ENCODE measurements at regions not wholly inside any gene's neighbourhood (a gene's known extent, or its start where the extent isn't known, plus 50 kb on each side); places are given as distances from the start of the nearest gene placed in this dataset.
"Not testable (repeated sequence)": the region's sequence is repeated elsewhere in the genome, so short reads cannot be mapped to it uniquely, and the experiment has no call there.

DNA sequence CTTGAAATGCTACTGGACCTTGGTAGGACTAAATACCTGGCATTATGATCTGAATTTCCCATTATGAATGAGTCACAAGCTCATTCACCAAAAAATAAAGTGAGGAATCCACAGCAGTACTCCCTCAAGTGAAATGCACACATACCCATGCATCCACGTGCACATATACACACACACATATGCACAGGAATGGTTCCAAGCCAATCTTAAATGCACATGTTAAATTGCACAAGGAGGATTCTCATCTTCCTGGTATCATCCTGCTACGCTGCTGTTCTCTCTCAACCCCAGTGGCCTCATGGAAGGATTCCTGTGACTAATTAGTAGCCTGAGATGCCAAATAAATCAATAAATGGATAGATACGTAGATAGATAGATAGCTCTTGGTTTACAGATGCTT, 132.1 kb upstream of the KLF12 start:
- no peak for DNase-seq

DNA sequence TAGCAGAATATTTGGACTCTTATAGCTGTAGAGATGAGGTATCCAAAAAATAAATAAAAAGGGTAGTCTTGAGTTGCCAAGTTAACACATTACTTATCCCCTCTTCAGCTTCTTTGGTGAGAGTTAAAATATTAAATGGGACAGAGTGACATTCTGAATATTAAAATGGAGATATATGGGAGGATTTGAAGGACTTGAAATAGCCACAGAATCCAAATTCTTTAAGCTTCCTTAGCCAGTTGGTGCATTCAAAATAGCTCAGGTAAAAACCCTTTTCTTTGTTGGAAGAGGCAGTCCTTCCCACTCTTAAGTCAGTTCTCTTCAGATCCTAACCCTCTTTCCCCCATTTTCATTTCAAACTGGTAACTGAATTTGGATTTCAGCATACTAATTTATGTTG, 130.1 kb upstream of the KLF12 start:
- no peak for DNase-seq

DNA sequence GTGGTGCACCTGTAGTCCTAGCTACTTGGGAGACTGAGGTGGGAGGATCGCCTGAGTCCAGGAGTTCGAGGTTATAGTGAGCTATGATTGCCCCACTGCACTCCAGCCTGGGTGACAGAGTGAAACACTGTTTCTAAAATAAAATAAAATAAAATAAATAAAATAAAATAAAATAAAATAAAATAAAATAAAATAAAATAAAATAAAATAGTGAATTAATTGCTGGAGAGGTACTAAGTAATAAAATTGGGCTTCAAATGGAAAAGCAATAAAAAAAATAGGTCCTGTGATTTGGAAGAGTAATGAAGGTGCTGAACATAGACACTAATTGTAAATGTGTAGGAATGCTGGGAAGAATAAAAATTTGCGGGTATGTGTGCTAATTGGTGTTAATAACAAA, 126.2 kb upstream of the KLF12 start:
- not testable (repeated sequence) for DNase-seq

- no peak for DNase-seq
These were observed 125.4 kb upstream of the KLF12 start for GRCh38 chr13:74259641-74260040.

GRCh38 chr13:74258961-74259360, 124.8 kb upstream of the KLF12 start:
- no peak for DNase-seq

DNA sequence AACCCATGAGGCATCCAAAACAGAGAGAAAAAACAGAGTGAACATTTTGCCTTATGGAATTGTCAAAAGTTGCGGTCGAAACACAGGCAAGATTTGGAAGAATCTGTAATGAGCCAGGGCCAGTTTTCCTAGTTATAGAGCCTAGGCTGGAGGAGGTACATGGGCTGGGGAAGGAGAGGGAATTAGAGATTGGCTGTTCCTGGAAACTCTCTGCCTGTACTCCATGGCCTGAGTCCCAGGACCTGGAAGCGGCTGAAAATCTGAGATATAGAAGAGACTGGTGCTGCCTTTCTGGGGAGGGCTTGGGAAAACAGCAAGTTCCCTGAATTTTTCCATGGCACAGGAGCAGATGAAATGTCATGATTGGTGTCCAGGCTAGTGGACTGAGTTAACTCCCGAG, 122.8 kb upstream of the KLF12 start:
- no peak for DNase-seq

DNA sequence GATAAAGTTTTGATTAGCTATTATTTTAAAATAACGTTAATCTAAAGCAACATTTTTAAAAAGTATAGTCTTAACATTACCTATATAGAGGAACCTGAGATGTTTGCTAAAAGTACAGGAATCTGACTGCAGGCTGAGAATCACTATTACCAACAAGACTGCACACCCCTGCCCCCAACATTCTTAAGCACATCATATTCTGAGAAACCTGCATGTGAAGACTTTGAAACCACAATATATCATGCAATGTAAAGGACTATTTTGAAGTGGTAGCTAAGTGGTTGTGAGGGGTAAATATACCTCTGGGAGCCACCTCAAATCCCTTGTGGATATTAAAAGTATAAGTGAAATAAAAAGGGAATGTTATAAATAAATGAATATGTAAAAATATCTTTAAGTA, 119.0 kb upstream of the KLF12 start:
- no peak for DNase-seq

DNA sequence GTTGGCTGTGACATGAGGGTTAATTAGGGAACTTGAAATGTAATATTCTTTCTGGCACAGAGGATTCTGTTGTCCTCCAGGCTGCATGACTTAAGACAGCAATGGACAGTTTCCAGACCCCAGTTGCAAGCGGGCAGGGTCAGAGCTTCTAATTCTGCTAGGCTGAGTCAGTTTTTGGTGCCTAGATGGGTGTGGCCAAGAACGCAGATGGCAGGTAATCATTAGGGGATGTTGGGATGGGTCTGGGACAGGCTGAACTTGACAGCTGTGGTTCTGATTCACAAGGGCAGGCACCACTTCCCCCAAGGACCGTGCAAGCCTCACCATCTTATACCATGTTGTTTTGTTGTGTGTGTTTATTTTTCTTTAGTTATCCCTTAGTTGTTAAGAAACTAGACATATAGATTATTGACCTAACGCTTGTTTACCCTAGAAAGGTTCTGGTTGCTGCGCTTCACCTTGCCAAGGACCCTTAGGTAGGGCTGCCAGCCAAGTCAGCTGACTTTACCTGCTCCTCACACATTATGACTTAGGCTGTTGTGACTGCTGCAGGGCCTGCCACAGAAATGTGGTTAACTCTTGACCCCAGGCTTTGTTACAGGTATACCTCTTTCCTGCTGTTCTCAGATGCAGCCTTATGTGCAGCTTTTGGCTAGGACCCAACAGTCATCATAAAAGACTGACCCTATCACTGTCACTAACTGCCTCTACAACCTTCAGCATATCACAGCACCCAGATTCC, 117.7 kb upstream of the KLF12 start:
- no peak for DNase-seq

DNA sequence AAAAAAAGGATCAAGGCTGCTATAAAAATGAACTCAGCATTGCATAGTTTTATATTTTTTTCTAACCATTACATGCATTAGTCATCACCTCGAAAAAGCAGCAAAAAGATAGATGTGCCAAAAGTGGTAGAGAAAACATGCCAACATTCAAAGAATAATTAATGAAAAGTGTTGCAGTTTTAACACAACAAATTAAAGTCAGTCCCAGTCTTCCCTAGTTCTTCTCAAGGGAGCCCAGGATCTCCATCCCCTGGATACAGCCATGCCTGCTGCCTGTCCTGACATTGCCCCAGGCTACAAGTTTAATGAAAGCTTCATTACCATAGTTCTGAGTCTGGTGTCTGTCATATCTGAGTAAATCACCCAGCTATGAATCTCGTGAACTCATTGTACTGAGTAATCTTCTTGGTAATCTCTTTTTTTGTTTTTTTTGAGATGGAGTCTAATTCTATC, 116.6 kb upstream of the KLF12 start:
- no peak for DNase-seq

DNA sequence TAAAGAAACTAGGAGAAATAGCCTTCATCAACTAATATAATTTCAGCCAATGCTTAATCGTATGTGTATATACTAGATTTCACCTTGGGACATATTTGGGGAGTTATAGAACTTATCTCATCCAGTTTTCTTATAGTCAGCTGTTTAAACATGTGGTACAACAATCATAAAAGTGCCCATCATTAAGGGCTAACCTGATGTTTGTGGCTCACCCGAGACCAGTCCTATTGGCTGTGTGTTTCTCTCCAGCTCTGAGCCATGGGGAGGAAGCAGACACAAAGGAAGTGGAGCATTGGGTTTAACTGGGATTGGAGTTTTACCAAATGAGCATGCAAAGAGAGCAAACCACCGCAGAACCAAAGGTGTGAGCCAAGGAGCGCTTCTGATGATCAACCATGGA, 114.3 kb upstream of the KLF12 start:
- no peak for DNase-seq

DNA sequence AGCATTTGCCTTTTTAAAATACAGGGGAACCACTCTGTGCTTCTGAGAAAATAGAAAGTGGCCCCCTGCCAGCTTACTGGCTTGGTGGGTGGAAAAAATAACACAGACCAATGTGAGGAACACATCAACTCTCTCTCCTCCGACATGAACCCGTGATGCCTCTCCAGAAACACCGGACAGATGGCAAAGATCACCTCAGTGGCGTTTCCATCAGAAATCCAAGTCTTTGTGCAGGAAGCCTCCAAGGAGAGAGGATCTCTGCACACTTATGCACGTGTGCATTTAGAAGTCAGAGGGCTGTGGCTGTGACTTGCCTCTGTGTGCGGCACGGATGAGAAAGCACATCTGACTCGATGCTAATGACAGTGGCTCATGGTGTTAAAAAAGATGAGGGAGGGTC, 112.3 kb upstream of the KLF12 start:
- DNase-seq = no peak

DNA sequence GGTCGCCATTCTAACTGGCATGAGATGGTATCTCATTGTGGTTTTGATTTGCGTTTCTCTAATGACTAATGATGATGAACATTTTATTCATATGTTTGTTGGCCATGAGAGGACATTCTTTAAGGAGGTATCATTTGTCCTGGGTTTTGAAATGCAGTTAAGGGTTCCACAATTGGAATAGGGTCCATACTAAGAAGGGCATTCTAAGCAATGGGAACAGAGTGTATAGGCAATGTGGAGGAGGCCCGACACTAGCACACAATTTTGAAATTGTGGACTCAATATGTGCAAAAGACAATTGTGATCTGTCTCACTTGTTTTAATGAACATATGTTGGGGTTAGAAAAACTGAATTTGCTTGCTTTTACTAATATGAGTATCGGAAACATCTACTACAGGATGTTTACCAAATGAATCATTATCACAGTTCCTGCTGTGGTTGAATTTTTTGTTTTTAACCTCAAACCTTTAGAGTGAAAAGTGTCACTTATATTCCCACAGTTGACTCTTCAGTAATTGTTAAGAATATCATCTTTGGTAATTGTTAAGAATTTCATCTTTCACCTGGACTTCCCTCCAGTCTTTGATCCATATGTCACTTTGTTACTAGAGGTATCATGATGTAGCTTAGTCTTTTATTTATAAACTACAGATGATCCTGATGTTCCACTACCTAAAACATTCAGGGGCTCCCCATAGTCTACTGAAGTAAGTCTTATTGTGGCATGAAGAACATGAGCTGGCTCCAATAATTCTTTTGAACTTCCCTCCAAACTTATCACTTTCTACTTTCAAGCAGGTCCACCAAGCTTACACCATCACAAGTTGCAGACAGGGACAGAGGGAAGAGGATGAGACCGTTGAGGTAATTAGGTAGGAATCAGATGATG, 109.7 kb upstream of the KLF12 start:
- no peak for DNase-seq

- not testable (repeated sequence) for DNase-seq
These were observed 107.1 kb upstream of the KLF12 start for GRCh38 chr13:74241343-74241742.

- DNase-seq = no peak
These were observed 96.8 kb upstream of the KLF12 start for GRCh38 chr13:74230984-74231501.

GRCh38 chr13:74229242-74229641, 95.0 kb upstream of the KLF12 start:
- no peak for DNase-seq

GRCh38 chr13:74227476-74228158, 93.4 kb upstream of the KLF12 start:
- DNase-seq = no peak

GRCh38 chr13:74226791-74227475, 92.7 kb upstream of the KLF12 start:
- no peak for DNase-seq

GRCh38 chr13:74221752-74222151, 87.5 kb upstream of the KLF12 start:
- no peak for DNase-seq

DNA sequence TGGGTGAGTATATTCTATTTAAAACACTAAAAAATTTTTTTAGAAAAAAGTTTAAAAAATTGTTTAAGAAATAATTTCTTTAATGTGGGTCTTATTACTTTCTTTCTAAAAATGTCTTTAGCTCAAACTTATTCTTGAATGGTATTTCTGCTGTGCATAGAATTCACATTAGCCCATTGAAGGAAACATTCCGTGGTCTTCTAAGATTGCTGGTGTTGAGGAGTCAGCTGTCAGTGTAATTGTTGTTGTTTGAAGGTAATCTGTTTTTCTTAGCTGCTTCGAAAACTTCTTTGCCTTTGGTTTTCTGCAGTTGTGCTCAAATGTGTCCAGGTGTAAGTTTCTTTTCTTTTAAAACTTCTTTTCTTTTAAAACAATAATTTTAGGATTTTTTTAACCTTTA, 85.4 kb upstream of the KLF12 start:
- DNase-seq = no peak

- DNase-seq = no peak
These were observed 84.1 kb upstream of the KLF12 start for GRCh38 chr13:74218291-74218690.

DNA sequence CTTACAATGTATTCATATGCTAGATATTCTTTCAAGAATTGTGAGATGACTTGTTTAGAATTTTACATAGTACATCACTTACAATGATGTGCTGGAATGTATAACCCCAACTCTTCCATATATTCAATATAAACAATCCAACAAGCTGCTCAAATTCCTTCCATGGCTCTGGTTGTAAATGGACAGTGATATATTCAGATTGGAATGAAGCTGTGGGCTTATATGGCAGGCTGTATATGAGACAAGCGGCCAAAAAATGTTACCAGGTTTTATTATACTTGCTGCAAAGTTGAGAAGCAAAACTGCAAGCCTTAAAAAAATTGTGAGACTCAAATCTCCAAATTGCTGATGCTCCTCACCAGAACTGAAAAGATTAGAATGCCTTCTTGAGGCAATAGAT, 83.6 kb upstream of the KLF12 start:
- no peak for DNase-seq

DNA sequence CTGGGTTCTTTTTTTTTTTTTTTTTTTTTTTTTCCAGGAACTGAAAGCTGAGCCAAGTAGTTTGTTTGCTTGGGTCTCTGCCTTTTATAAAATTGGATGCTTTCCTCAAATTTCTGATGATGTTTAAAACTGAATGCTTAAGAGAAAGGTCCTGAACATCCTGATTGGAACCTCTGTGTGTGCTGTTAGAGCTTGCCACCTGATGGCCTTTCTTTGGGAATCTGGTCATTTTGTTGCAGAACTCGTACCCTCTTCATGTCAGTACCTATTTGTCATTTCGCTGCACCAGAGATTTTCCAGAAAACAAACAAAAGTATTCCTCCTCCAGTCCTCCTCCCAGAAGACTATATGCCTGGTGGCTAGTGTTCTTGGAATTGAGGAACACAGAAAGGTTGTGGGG, 81.2 kb upstream of the KLF12 start:
- no peak for DNase-seq

GRCh38 chr13:74214321-74214720, 80.1 kb upstream of the KLF12 start:
- DNase-seq = no peak

All from cerebellar nuclear complex (tissue), 1 donor.